Keratinocyte (primary cell): ENCODE measurements at regions not wholly inside any gene's neighbourhood (a gene's known extent, or its start where the extent isn't known, plus 50 kb on each side); places are given as distances from the start of the nearest gene placed in this dataset.

Source experiments
- CTCF ChIP-seq, 3 experiments: IDR thresholded peaks in 1 of 3; conservative IDR thresholded peaks in 1 of 3; optimal IDR thresholded peaks in 1 of 3; 2 replicates in 2 of 3; 3 replicates in 1 of 3; pipeline versions ENCODE3 to v1.5.1; 2011; ENCODE audit warnings: low read length in 3 of 3, mild to moderate bottlenecking in 3 of 3, moderate library complexity in 2 of 3, control low read depth in 1 of 3, inconsistent platforms in 1 of 3; ENCODE audit not compliant: insufficient read depth in 2 of 3; ENCODE audit errors: extremely low read depth in 1 of 3
- EZH2 ChIP-seq: IDR thresholded peaks from one replicate; pipeline ENCODE4 v1.6.1; 2012; ENCODE audit warnings: inconsistent platforms, mild to moderate bottlenecking, low read length, moderate library complexity

- no peak for TF ChIP-seq CTCF (optimal IDR thresholded peaks at IDR 0.05 in 1 of 3, IDR thresholded peaks at IDR 0.05 in 1 of 3, conservative IDR thresholded peaks at IDR 0.05 in 1 of 3; ENCODE audit: extremely low read depth in 1 of 3, insufficient read depth in 2 of 3, low read length in 3 of 3)
- TF ChIP-seq EZH2 = no peak
Measured at GRCh38 chr18:1895456-1896185, 675.7 kb downstream of the METTL4 start.
